ENCODE measurements at regions not wholly inside any gene's neighbourhood (a gene's known extent, or its start where the extent isn't known, plus 50 kb on each side); places are given as distances from the start of the nearest gene placed in this dataset.

DNA sequence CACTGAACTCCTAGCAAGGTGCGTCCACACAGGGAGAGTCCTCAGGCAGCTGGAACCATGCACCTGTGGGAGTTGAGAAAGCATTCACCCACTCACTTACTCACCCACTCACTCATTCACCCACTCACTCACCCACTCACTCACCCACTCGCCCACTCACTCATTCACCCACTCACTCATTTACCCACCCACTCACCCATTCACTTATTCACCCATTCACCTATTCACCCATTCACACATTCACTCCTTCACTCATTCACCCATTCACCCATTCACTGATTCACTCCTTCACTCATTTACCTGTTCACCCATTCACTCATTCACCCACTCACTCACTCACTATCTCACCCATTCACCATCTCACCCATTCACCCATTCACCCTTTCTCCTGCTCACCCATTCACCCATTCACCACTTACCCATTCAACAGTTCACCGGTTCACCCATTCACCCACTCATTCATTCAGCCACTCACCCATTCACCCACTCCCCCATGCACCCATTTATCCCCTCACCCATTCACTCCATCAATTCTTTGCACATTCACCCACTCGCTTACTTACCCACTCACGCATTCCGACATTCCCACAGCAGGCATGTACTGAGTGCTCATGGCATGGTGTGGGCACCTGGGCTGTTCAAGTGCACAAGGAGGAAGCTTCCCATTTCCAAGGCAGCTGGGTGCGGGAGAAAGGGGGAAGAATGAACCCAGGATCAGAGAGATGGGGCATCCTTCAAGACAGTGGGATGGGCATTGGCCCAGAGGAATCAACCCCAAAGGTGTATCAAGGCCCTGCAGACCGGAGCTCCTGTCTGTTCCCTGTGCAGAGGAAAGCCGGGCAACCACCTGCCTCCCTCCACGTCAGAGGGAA, 135.2 kb upstream of the C14orf180 start:
- no peak for DNase-seq

DNA sequence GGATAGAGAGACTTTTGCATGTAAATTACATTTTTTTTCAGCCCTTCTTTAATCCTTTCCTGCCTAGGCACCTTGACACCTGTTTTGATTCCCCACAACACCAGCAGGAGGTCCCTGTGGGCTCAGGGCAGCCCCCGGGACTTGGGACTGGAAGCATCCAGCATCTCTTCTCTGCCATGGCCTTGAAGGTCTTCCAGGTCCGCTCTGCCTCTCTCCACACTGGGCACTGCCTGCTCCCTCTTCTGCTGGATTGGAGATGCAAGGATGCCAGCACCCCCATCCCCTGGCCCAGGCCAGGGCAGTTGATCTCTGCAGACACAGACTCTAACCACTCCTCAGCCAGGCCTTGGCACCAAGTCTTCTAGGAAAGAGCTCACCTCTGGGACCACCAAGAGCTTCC, 134.5 kb upstream of the C14orf180 start:
- DNase-seq = no peak

DNA sequence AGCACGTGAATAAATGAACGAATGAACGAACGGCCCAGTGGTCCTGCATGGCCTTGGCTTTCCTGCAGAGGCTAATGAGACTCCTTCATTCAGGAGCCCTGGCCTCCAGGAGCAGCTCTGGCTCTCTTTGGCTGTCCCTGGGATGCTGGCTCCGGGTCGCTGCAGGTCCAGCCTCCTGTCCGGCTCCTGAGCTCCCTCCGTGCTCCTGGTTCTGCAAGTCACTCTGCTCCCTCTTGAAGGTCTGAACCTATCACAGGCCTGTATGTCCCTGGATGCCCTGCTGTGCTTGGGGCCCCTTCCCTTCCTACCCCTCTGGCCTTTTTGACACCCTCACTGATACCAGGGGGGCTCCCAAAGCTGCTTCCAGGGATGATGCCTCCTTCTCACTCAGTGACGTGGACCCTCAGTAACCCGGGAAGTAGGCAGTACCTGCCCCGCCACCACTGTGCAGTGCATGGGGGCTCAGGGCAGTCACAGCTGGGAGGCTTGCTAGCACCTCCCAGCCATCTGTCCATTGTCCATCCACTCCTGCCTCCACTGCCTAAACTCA, 133.7 kb upstream of the C14orf180 start:
- DNase-seq = no peak

DNA sequence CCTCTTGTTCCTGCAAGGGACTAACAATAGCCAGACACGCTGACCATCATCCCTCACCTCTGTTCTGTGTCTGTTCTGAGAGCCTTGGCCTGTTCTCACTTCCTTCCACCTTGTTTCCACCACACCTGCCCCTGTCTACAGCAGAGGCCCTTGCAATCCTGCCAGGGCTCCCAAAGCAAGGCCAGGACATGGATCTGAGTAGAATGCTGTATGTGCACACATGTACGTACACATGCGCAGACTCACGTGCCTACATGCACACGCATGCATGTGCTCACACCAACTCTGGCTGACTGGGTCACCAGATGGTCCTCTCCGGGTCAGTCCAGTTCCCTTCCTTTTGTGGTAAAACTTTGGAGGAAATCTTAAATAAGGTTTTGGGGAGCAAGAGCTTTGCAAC, 133.0 kb upstream of the C14orf180 start:
- DNase-seq = no peak

DNA sequence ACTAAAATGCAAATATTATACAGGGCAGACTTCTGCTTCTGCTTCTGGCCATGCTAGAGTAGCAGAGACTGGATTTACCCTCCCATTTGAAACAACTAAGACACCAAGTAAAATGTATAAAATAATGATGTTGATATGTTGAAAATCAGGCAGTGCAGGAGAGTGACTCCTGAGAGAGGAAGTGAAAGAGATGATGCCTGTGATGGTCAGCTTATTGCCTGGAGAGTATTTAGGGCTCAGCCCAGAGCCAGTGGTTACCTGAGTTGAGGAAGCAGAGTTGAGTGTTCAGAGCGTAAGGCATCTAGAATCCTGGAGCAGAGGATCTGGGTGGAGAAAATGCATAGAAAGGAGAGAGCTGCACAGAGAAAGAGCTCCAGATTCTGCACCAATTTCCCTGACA, 131.8 kb upstream of the C14orf180 start:
- DNase-seq = no peak

DNA sequence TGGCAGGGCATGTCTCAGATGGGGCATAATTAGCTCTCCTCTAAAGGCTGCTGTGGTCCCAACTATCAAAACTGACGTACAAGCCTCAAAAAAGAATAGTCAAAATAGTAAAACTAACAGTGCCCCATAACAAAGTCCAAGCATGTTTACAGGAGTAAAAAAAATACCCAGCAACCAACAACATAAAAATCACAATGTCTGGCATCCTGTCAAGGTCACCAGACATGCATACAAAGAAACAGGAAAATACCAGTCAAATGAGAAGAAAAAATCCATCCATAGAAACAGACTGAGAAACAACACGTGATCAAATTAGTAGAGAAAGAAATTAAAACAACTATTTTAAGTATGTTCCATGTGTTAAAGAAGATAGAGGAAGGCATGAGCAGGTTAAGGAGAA, 131.2 kb upstream of the C14orf180 start:
- DNase-seq = no peak

DNA sequence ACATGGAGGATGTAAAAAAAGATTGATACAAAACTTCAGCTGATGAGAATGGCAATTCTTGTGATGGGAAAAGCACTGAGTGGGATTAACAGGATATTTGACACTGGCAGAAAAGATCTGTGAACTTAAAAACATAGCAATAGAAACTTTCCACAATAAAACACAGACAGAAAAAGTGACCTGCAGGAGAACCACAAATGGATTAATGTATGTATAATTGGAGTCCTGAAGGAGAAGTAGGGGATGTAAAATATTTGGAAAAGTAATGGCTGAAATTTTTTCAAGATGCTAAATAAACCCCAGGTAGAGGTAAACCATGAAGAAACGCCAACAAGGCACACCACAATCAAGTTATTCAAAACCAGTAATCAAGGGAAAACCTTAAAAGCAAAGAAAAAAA, 130.8 kb upstream of the C14orf180 start:
- DNase-seq = no peak

DNA sequence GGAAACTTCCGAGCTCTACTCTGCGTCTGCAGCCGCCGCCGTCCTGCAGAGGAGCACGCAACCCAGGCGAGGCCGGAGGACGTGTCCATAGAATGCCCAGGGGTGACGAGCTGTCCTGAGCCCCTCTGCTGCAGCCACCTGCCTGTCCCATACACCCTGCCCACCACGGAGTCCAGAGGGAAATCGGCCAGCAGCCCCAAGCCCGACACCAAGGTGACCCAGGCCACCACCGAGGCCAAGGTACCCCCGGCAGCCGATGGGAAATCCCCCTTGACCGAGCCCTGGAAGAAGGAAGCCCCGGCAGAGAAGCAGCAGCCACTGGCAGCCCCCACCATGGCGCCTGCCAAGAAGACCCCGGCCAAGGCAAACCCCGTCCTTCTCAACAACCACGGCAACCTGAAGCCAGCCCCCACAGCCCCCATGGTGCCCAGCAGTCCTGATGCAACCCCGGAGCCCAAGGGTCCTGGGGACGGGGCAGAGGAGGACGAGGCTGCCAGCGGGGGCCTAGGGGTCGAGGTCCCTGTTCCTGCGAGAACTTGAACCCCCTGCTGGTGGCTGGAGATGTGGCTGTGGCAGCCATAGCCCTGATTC, 128.7 kb upstream of the C14orf180 start:
- DNase-seq = no peak

DNA sequence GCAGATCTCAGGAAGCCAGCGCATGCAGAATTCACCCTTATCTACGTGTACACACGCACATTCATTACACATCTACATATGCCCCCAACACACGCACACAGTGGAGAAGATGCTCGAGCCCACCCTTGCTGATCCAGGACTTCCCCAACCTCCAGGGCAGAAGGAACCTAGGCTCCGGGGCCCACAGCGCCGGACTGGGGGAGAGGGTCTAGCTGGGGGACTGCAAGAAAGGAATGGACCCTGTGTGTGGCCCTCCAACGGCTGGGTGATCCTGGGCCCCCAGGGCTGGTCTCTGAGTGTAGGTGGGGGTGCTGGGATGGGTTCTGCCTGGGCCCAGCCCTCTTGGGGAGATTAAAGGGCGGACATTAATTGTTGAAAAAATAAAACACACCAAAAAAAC, 128.1 kb upstream of the C14orf180 start:
- DNase-seq = no peak

DNA sequence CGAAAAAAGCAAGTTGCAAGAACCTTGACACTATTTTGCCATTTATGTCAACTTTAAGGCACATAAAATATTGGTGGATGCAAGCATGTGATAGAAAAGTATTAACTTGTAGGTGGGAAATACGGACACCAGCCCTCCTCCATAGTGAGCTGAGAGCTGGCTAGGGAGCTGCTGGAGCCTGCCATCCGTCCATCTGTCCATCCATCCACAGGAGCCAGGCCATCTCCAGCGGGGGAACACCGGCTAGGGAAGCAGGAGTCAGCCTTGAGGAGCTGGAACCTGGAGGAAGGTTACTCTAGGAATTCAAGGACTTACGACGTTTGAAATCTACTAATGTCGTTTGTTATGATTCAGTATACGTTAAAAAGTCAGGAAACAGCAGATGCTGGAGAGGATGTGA, 120.7 kb upstream of the C14orf180 start:
- DNase-seq = no peak

DNA sequence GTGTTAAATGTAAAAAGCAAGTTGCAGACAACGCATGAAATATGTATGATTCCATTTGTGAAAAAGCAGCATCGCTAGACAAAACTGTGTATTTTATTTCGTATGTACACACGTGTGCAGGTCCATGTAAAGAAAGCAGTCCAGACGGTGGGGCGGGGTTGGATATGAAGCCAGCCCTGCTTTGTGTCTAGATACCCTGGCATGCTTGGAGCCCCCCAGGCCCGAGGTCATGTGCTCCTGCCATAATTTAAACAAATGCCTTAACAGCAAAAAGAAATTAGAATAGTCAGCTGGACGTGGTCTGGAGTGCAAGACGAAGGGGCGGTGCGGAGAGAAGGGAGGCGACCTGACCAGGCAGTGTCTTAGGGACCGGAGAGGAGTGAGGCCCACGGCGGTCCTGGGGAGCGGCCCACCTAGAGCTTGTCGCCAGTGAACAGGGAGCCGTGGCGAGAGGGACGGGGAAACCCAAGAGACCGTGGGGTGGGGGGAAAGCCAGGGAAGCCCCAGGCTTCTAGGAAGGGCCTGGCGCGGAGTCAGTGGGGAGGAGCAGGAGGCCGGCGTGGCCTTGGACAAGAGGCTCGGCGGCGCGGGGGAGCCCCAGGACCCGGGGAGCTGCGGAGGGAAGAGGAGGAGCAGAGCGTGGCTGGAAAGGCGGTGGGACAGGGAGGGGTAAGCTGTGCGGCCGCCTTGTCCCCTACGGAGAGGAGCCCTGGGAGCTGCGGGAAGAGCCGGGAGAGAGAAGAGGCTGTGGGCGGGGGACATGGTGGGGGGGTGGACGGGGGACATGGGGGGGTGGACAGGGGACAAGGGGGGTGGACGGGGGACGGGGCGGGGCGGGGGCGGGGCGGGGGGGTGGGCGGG, 118.5 kb upstream of the C14orf180 start:
- no peak for DNase-seq

DNA sequence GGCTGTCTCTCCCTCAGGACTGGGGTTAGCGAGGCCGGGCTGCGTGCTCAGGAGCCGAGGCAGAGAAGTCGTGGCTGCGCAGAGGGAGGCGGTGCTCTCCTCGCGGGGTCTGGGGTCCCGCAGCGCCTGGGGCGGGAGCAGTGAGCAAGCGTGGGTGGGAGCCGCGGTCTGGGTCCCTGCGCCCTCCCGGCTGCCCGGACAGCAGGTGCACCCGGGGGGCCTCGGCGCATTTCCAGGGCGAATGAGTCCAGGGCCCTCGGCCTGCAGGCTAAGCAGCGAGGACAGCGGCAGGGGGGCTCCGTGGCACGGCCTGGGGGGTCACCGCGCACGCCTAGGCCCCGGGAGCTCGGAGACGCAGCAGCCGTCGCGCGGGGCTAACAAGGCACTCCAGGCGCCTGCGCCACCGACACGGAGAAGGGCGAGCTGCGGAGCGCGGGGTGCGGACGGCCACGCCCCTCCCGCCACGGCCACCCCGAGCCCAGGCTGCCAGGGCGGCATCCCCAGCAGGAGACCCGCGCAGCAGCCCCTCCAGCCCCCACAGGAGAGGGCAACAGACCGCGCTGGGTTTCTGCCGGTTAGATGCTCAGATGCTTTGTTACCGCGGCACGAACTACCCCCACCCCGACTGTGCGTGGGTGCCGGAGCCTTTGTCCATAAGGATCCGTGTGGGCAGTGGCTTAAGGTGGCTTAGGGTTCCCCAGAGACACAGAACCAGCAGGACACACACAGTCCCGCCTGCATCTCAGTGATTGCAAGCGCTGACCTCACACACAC, 117.7 kb upstream of the C14orf180 start:
- DNase-seq = no peak

DNA sequence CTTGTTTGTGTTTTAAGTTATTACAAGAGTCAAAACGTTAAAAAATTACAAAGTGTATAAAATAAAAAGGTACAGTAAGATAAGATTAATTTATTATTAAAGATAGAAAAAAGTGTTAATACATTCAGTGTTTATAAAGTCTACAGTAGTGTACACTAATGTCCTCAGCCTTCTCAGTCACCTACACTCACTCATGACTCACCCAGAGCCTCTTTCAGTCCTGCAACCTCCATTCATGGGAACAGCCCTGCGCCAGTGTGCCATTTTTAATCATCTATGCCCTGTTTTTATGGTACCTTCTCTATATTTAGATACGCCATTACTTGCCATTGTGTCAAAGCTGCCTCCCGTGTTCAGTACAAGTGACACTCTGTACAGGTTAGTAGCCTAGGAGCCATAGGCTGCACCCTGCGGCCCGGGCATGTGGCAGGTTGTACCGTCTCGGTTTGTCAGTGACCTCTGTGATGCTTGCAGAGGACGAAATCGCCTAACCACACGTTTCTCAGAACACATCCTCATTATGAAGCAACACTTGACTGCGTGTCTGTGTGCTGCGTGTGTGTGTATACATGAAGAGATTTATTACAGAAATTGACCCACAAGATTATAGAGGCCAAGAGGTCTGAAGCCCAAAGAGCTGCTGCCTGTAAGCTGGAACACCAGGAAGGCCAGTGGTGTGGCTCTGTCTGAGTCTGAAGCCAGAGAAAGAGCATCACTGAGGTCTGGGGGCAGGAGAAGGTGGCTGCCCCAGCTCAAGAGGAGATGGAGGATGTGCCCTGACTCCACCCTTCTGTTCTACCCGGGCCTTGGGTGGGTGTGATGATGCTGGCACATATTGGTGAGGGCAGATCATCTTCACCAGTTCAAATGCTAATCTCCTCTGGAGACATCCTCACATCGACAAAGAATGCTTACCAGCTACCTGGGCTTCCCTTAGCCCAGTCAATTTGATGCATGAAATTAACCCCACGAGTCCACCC, 116.6 kb upstream of the C14orf180 start:
- DNase-seq = no peak

DNA sequence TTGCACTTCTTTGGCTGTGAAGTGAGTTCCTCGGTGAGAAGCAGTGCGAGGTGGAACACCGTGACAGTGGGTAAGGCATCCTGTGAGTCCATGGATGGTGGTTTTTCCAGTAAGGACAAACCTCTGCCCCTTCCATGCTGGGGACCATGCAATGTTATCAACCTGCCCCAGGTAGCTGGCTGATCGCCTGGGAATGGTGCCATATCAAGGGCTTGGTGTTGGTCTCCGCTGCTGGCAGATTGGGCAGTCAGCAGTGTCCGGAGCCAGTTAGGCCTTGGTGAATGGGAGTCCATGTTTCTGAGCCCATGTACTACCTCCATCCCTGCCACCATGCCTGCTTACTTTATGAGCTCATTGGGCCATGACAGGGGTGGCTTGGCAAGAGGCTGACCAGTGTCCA, 114.7 kb upstream of the C14orf180 start:
- DNase-seq = no peak

DNA sequence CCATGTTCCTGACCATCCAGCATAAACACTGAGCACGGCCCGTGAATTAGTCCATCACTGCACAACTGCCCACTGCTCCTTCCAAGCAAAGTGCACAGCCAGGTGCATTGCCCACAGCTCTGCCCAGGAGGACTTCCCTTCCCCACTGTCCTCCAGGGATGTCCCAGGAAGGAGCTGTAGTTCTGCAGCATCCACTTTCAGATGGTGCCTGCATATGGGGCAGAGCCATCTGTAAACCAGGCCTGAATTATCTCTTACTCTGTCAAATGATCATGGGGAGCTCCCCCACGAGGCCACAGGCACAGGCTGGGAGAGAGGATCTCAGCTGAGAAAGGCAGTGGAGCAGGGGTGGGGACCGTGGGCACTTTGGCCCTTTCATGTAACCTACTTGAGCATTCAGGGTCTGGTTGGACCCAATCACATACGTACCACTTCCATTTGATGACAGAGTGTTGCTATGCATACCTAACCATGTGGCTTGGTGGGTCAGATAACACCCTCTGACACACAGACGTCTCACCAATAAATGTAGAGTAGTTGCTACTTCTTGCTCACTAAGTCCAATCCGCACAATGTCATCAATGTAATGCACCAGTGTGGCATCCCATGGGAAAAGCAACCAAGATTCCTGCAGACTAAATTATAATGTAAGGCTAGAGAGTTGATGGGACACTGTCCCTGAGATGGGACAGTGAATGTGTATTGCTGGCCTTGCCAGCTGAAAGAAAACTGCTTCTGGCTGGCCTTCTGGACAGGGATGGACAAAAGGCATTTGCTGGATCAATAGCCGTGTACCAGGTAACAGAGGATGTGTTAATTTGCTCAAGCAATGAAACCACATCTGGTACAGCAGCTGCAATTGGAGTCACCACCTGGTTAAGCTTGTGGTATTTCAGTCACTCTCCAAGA, 113.8 kb upstream of the C14orf180 start:
- DNase-seq = no peak

DNA sequence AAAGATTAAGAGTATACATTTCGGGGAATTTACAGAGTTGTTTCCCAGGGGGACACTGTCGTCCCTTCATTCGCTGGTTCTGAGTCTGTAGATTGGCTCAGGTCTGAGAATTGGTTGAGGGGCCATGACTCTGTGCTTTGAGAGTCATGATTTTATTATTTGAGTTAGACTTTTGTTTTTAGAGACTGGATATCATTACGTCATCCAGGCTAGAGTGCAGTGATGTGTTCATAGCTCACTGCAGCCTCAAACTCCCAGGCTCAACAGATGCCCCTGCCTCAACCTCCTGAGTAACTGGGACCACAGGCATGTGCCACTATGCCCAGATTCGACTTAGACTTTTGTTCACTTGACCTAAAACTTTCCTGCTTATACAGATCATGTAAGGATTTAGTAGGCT, 112.3 kb upstream of the C14orf180 start:
- no peak for DNase-seq

DNA sequence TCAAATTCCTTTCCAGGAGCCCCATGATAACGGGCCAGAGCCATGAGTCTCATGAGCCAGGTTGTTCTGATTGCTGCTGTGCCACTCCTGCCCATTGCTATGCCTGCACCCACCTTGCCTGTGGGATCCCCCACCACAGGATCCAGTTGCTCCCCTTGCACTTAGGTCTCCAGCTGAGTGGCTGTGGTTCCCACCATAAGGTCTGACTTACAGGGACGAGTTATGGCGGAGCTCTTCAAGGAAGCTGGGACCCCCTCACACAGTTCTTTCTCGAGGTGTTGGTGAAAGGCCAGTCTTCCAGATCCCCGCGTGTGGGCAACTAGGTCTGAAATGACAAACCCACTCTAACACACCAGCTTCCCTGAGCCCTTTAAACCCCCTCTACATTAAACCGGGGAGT, 111.9 kb upstream of the C14orf180 start:
- DNase-seq = no peak

DNA sequence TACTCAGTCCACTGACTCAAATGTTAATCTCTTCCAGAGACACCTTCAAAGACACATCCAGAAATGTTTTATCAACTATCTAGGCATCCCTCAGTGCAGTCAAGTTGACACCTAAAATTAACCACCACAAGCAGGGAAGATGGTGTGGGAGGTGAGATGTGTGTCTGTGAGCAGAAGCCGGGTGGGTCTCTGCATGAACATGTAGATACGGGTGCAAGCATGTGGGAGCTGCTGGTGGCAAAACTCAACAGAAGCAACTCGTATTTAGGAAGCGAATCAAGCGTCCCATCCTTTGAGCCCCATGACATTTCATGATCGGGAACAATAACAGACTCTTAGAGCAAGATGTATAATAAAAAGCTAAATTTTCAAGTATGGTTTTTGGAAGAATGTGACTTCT, 110.0 kb upstream of the C14orf180 start:
- DNase-seq = no peak

DNA sequence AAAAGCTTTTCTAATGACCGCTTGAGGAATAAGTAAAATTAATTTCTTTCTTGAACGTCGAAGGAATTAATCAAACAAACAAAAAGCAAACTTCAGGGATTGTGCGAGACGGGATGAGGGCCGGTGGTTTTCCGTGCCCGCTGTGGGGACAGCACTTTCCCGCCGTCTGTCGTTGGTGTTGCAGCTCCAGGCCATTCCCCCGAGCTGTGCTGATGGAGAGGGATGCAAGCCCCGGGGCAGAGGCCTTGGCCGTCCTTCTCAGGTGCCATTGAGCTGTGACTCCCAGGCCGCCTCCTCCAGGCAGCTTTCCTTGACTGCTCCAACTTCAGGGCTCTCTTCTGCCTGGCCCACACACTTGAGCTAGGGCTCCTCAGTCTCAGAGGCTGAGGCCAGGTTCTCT, 109.0 kb upstream of the C14orf180 start:
- DNase-seq = no peak

DNA sequence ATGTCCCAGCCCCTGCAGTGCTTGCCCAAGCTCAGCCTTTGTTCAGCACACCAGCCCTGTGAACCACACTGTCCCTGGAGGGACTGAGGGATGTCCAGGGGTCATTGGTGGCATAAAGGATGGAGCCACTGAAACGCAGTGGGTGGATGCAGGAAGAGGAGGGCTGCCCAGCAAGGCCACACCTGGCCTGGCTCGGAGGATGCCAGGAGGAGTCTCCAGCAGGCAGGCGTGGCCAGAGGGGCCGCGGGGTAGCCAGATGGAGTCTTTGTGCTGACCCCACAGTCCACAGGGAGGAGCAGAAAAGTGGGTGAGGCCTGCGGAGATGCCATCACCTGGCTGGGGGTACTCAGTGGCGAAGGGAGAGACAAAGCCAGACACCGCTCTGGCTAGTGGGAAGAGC, 108.5 kb upstream of the C14orf180 start:
- DNase-seq = no peak
